ENCODE measurements at regions not wholly inside any gene's neighbourhood (a gene's known extent, or its start where the extent isn't known, plus 50 kb on each side); places are given as distances from the start of the nearest gene placed in this dataset.
A peak's percentile ranks its signal among the peaks of the same experiment; 100 is the strongest.

- TF ChIP-seq USF1 (IDR thresholded peaks at IDR 0.05; ENCODE audit: borderline replicate concordance, low read depth) (no peak), MAX (IDR thresholded peaks at IDR 0.05; ENCODE audit: low read depth) (no peak), NRF1 (IDR thresholded peaks at IDR 0.05; ENCODE audit: low read depth, low read length) (no peak), MEF2A (IDR thresholded peaks at IDR 0.05; ENCODE audit: borderline replicate concordance, low read depth) (no peak), TAF1 (IDR thresholded peaks at IDR 0.05; ENCODE audit: borderline replicate concordance, low read depth, low read length) (no peak)
Observed at GRCh38 chr11:121890946-121891515, 225.0 kb downstream of the BLID start (continued).

- Histone ChIP-seq H3K4me1 (ENCODE audit: control insufficient read depth in 1 of 2, insufficient read depth in 2 of 2, low read depth in 1 of 2, low read length in 1 of 2) (peaks cover 6% of the 10 kb centered on the region in 2 experiments; a peak in 2 of 4 replicates), H3K9me2 (no peaks in the 10 kb centered on the region), H3K27me3 (ENCODE audit: insufficient read depth) (no peaks in the 10 kb centered on the region), H4K20me1 (ENCODE audit: insufficient read depth) (no peaks in the 10 kb centered on the region), H3K36me3 (replicated peaks in 1 of 2; ENCODE audit: control insufficient read depth in 1 of 2, insufficient read depth in 2 of 2, low read length in 1 of 2) (no peaks in the 10 kb centered on the region), H3K9ac (no peak overlapping the region), H2AFZ (ENCODE audit: low read depth) (no peak overlapping the region), H3K79me2 (ENCODE audit: insufficient read depth) (no peaks in the 10 kb centered on the region), H3K9me3 (no peaks in the 10 kb centered on the region), H3F3A (replicated peaks; ENCODE audit: insufficient read depth) (no peaks in the 10 kb centered on the region), H3K4me2 (no peak overlapping the region), H3K27ac (ENCODE audit: low read depth in 2 of 2, low read length in 1 of 2) (no peak overlapping the region; a peak in 1 of 4 replicates), H3K4me3 (ENCODE audit: low read depth in 2 of 2, low read length in 1 of 2) (no peak overlapping the region)
- no peak for DNase-seq
- TF ChIP-seq MEF2A (IDR thresholded peaks at IDR 0.05; ENCODE audit: borderline replicate concordance, low read depth) (no peak), RXRA (IDR thresholded peaks at IDR 0.05; ENCODE audit: borderline replicate concordance, low read depth) (no peak), NFIC (IDR thresholded peaks at IDR 0.05; ENCODE audit: borderline replicate concordance) (peak; percentile 55; the same call in 1 of the 2 replicates), TAF1 (IDR thresholded peaks at IDR 0.05; ENCODE audit: borderline replicate concordance, low read depth, low read length) (no peak), ZBTB33 (IDR thresholded peaks at IDR 0.05; ENCODE audit: borderline replicate concordance, low read depth) (no peak), MAX (IDR thresholded peaks at IDR 0.05; ENCODE audit: low read depth) (no peak), FOSL2 (IDR thresholded peaks at IDR 0.05; ENCODE audit: borderline replicate concordance, low read depth) (no peak), FOXJ3 (CRISPR knock-in tag; IDR thresholded peaks at IDR 0.05) (no peak), IRF3 (IDR thresholded peaks at IDR 0.05; ENCODE audit: low read depth, low read length) (no peak), PBX3 (IDR thresholded peaks at IDR 0.05) (0 out of 2 replicates have a peak, but pooled peaks have one; percentile 3), TEAD4 (IDR thresholded peaks at IDR 0.05; ENCODE audit: borderline replicate concordance, insufficient read depth) (no peak), TCF12 (IDR thresholded peaks at IDR 0.05) (peak; percentile 26; the same call in 1 of the 2 replicates), CHD2 (IDR thresholded peaks at IDR 0.05; ENCODE audit: low read length, partially characterized antibody) (no peak), FOXM1 (IDR thresholded peaks at IDR 0.05; ENCODE audit: low read depth) (no peak)
- 89% methylated on average over 1 of the region's 2 CpGs for WGBS (ENCODE audit: low lambda C conversion rate)
- CTCF ChIA-PET: interaction anchor here (1.0 kb wide), 1 partner anchor 11 kb away, joined by 3 read pairs; no protein-coding TSS in a partner anchor
- POLR2A ChIA-PET: no interaction called here
Observed at GRCh38 chr11:121890377-121890776, 225.6 kb downstream of the BLID start.
